ENCODE measurements at regions not wholly inside any gene's neighbourhood (a gene's known extent, or its start where the extent isn't known, plus 50 kb on each side); places are given as distances from the start of the nearest gene placed in this dataset.

GRCh38 chr11:19644316-19644715, 68.3 kb upstream of the NAV2 start:
- Histone ChIP-seq H3K4me1 (peaks cover 0 to 30% (median 8%) of the 10 kb centered on the region in 12 donors), H3K27ac (no peak overlapping the region), H3K27me3 (no peaks in the 10 kb centered on the region), H3K4me3 (no peak overlapping the region), H3K36me3 (no peaks in the 10 kb centered on the region), H3K9me3 (no peaks in the 10 kb centered on the region)
- DNase-seq (no peak), ATAC-seq (no peak)
- intact Hi-C loops (cut with DNase I) = no loop called here
- WGBS, 4 donors = 91 to 94% (median 92%) methylated on average over 4 of the region's 4 CpGs
- TF ChIP-seq CTCF (IDR thresholded peaks at IDR 0.05) = no peak
- TF ChIP-seq POLR2A (IDR thresholded peaks at IDR 0.05) = no peak

- intact Hi-C loops (cut with DNase I) = no loop called here
- H3K9me3 ChIP-seq = no peaks in the 10 kb centered on the region
- peaks cover 0 to 30% (median 8%) of the 10 kb centered on the region in 12 donors for H3K4me1 ChIP-seq
- H3K27me3 ChIP-seq = no peaks in the 10 kb centered on the region
- 55 to 78% (median 63%) methylated on average over 6 of the region's 6 CpGs for WGBS, 4 donors
- TF ChIP-seq CTCF (IDR thresholded peaks at IDR 0.05) = no peak
- TF ChIP-seq POLR2A (IDR thresholded peaks at IDR 0.05) = no peak
- H3K27ac ChIP-seq = peak overlapping the region in 4 of 12 donors; percentile 18 to 40 (median 32)
- peak; percentile 74 to 88 (median 83) for ATAC-seq
- no peaks in the 10 kb centered on the region for H3K36me3 ChIP-seq
- peak in 1 of 5 donors; percentile 46 for DNase-seq
- H3K4me3 ChIP-seq = no peak overlapping the region
These were observed 70.2 kb upstream of the NAV2 start for GRCh38 chr11:19642185-19643158.

GRCh38 chr11:19639603-19640105, 73.0 kb upstream of the NAV2 start:
- intact Hi-C loops (cut with DNase I) = no loop called here
- Histone ChIP-seq H3K27me3 (no peaks in the 10 kb centered on the region), H3K36me3 (no peaks in the 10 kb centered on the region), H3K4me3 (no peak overlapping the region), H3K27ac (no peak overlapping the region), H3K9me3 (peaks cover 0 to 11% (median 0%) of the 10 kb centered on the region in 12 donors), H3K4me1 (peaks cover 0 to 18% (median 8%) of the 10 kb centered on the region in 12 donors)
- ATAC-seq (no peak), DNase-seq (no peak)
- WGBS, 4 donors = 91 to 97% (median 94%) methylated on average over 6 of the region's 6 CpGs
- TF ChIP-seq CTCF (IDR thresholded peaks at IDR 0.05) = no peak
- no peak for TF ChIP-seq POLR2A (IDR thresholded peaks at IDR 0.05)

- Histone ChIP-seq H3K9me3 (peaks cover 0 to 11% (median 0%) of the 10 kb centered on the region in 12 donors), H3K4me3 (no peak overlapping the region), H3K27ac (no peak overlapping the region), H3K36me3 (no peaks in the 10 kb centered on the region), H3K4me1 (peaks cover 0 to 21% (median 5%) of the 10 kb centered on the region in 12 donors), H3K27me3 (no peaks in the 10 kb centered on the region)
- DNase-seq (no peak), ATAC-seq (no peak)
- WGBS, 4 donors = 96 to 100% (median 96%) methylated on average over 3 of the region's 3 CpGs
- TF ChIP-seq CTCF (IDR thresholded peaks at IDR 0.05) (no peak), POLR2A (IDR thresholded peaks at IDR 0.05) (no peak)
- intact Hi-C loops (cut with DNase I) = no loop called here
These were observed 77.3 kb upstream of the NAV2 start for GRCh38 chr11:19635332-19635731.
